IMR-90 (cell line): ENCODE measurements at regions not wholly inside any gene's neighbourhood (a gene's known extent, or its start where the extent isn't known, plus 50 kb on each side); places are given as distances from the start of the nearest gene placed in this dataset.

Source experiments
- ATAC-seq: fragments of 200-7000 bp; cut with Tn5 transposase; 2 replicates; pipeline ENCODE4 v1.9.1; 2020; ENCODE audit warnings: low read depth, mild to moderate bottlenecking, moderate library complexity
- BruUV-seq: library from RNA; stranded (reverse); fragments of 400-500 nt; replicated peaks from 2 replicates; lab custom pipeline; 2021; lab: Mats Ljungman, UMichigan
- CTCF ChIA-PET: fragments of 300-600 bp; formaldehyde crosslinking; extraction: SDS; loops from one replicate; lab custom pipeline; 2021; ENCODE audit warnings: antibody characterized with exemption; lab: Yijun Ruan, JAX
- POLR2A ChIA-PET: fragments of 300-600 bp; sonication (Branson Sonifier 250); formaldehyde crosslinking; loops from one replicate; lab custom pipeline; 2022; ENCODE audit warnings: antibody characterized with exemption; ENCODE audit not compliant: unreplicated experiment; lab: Charles Lee
- DNase-seq: peaks from one replicate; pipeline ENCODE4 v3.0.0; 2013
- H2AFZ ChIP-seq: replicated peaks from 2 replicates; pipeline ENCODE3; 2013; ENCODE audit warnings: low read length, mild to moderate bottlenecking; ENCODE audit not compliant: poor library complexity
- H2AK5ac ChIP-seq: 2 replicates; pipeline ENCODE4 v1.6.1; 2013; ENCODE audit warnings: low read depth, low read length, inconsistent platforms
- H2AK9ac ChIP-seq: replicated peaks from 2 replicates; pipeline ENCODE3; 2013; ENCODE audit warnings: mild to moderate bottlenecking, low read depth, low read length, moderate library complexity; ENCODE audit not compliant: poor library complexity
- H2BK120ac ChIP-seq: 2 replicates; pipeline ENCODE4 v1.6.1; 2013; ENCODE audit warnings: low read depth, low read length, inconsistent platforms
- H2BK15ac ChIP-seq: 3 replicates; pipeline ENCODE4 v1.6.1; 2013; ENCODE audit warnings: low read depth, low read length, inconsistent platforms
- H2BK20ac ChIP-seq: 2 replicates; pipeline ENCODE4 v1.6.1; 2013; ENCODE audit warnings: low read depth, mild to moderate bottlenecking, inconsistent platforms, low read length, moderate library complexity
- H2BK5ac ChIP-seq: 2 replicates; pipeline ENCODE4 v1.6.1; 2013; ENCODE audit warnings: mild to moderate bottlenecking, low read depth, low read length, inconsistent platforms; ENCODE audit not compliant: poor library complexity, severe bottlenecking
- H3K14ac ChIP-seq: replicated peaks from 2 replicates; pipeline ENCODE4 v1.6.1; 2013; ENCODE audit warnings: low read depth, low read length, inconsistent platforms
- H3K18ac ChIP-seq: 2 replicates; pipeline ENCODE4 v1.6.1; 2013; ENCODE audit warnings: low read depth, low read length, control low read depth
- H3K23ac ChIP-seq: 2 replicates; pipeline ENCODE4 v1.6.1; 2013; ENCODE audit warnings: low read depth, low read length, inconsistent platforms
- H3K27ac ChIP-seq: 2 replicates; pipeline ENCODE4 v1.5.1; 2013; ENCODE audit warnings: mild to moderate bottlenecking, control low read depth, low read length; ENCODE audit not compliant: insufficient read depth
- H3K27me3 ChIP-seq: 2 replicates; pipeline ENCODE4 v1.6.1; 2013; ENCODE audit warnings: low read length; ENCODE audit not compliant: control insufficient read depth, insufficient read depth
- H3K36me3 ChIP-seq: 2 replicates; pipeline ENCODE4 v1.6.1; 2013; ENCODE audit warnings: low read length, mixed read lengths; ENCODE audit not compliant: control insufficient read depth, insufficient read depth
- H3K4ac ChIP-seq: 2 replicates; pipeline ENCODE4 v1.6.1; 2013; ENCODE audit warnings: low read depth, low read length, inconsistent platforms
- H3K4me1 ChIP-seq: 2 replicates; pipeline ENCODE4 v1.6.1; 2013; ENCODE audit warnings: low read length, mixed read lengths; ENCODE audit not compliant: control insufficient read depth, insufficient read depth
- H3K4me2 ChIP-seq: 2 replicates; pipeline ENCODE4 v1.6.1; 2013; ENCODE audit warnings: low read depth, mild to moderate bottlenecking, control low read depth, low read length, moderate library complexity
- H3K4me3 ChIP-seq: 2 replicates; pipeline ENCODE4 v1.5.1; 2013; ENCODE audit warnings: low read depth, mild to moderate bottlenecking, control low read depth, low read length, moderate library complexity; ENCODE audit not compliant: insufficient read depth
- H3K56ac ChIP-seq: 2 replicates; pipeline ENCODE4 v1.6.1; 2013; ENCODE audit warnings: low read length, inconsistent platforms; ENCODE audit not compliant: insufficient read depth; ENCODE audit errors: extremely low read depth
- H3K79me1 ChIP-seq, 2 experiments: 2 replicates each; pipeline ENCODE4 v1.6.1; 2013; ENCODE audit warnings: low read length in 2 of 2, inconsistent platforms in 1 of 2, low read depth in 1 of 2
- H3K9ac ChIP-seq: 2 replicates; pipeline ENCODE4 v1.6.1; 2013; ENCODE audit warnings: low read depth, low read length, control low read depth
- H3K9me1 ChIP-seq: 2 replicates; pipeline ENCODE4 v1.6.1; 2013; ENCODE audit warnings: low read length, inconsistent platforms; ENCODE audit not compliant: insufficient read depth
- H3K9me3 ChIP-seq: 2 replicates; pipeline ENCODE4 v1.6.1; 2013; ENCODE audit warnings: low read length; ENCODE audit not compliant: control insufficient read depth, insufficient read depth
- H4K20me1 ChIP-seq: 2 replicates; pipeline ENCODE4 v1.6.1; 2013; ENCODE audit warnings: low read length, inconsistent platforms; ENCODE audit not compliant: insufficient read depth
- H4K5ac ChIP-seq: 2 replicates; pipeline ENCODE4 v1.6.1; 2013; ENCODE audit warnings: mild to moderate bottlenecking, low read depth, low read length, control low read depth
- H4K8ac ChIP-seq, 2 experiments: 2 replicates each; pipeline ENCODE4 v1.6.1; 2013; ENCODE audit warnings: low read depth in 2 of 2, low read length in 2 of 2, control low read depth in 1 of 2, inconsistent platforms in 1 of 2
- H4K91ac ChIP-seq: 2 replicates; pipeline ENCODE4 v1.6.1; 2013; ENCODE audit warnings: low read depth, low read length, inconsistent platforms; ENCODE audit not compliant: insufficient read depth
- BHLHE40 ChIP-seq: fragments of 150-350 bp; IDR thresholded peaks from 2 replicates; pipeline ENCODE4 v1.6.1; 2016; ENCODE audit warnings: mild to moderate bottlenecking, low read depth, low read length
- FOS ChIP-seq: fragments of 150-350 bp; IDR thresholded peaks from 2 replicates; pipeline ENCODE4 v1.6.1; 2016; ENCODE audit warnings: low read depth, low read length
- MAFK ChIP-seq: IDR thresholded peaks from 2 replicates; pipeline ENCODE4 v1.6.1; 2012; ENCODE audit warnings: low read depth, low read length, improper control_type of control experiment
- MAZ ChIP-seq: IDR thresholded peaks from 2 replicates; pipeline ENCODE4 v1.6.1; 2012; ENCODE audit warnings: low read depth, mild to moderate bottlenecking, low read length, improper control_type of control experiment, moderate library complexity, borderline replicate concordance
- MXI1 ChIP-seq: IDR thresholded peaks from 2 replicates; pipeline ENCODE4 v1.6.1; 2012; ENCODE audit warnings: low read depth, mild to moderate bottlenecking, low read length, moderate library complexity, borderline replicate concordance
- POLR2A ChIP-seq: IDR thresholded peaks from 2 replicates; pipeline ENCODE4 v1.6.1; 2012; ENCODE audit warnings: mild to moderate bottlenecking, low read depth, low read length
- WGBS, 2 experiments: methylation state at CpG; one replicate each; pipeline versions ENCODE4 v1.1.5 to v1.1.7; 2013; ENCODE audit warnings: missing lambda C conversion rate in 2 of 2; ENCODE audit not compliant: insufficient read length in 1 of 2; ENCODE audit errors: extremely low coverage in 2 of 2; 5-methylcytosine and 5-hydroxymethylcytosine counted together
- dilution Hi-C: fragments of 300-500 bp; cut with HindIII; formaldehyde crosslinking; loops from one replicate; pipeline ENCODE4 v1.14.3; 2018; ENCODE audit warnings: low sequenced_read_pairs; ENCODE audit not compliant: unreplicated experiment
- in situ Hi-C: fragments of 300-500 bp; cut with MboI; formaldehyde crosslinking; loops from 3 replicates; pipeline ENCODE4 v1.14.3; 2019; ENCODE audit warnings: low sequenced_read_pairs, inconsistent platforms, mixed read lengths
- intact Hi-C: fragments of 100-400 bp; cut with micrococcal nuclease; formaldehyde crosslinking; loops from 2 replicates; pipeline ENCODE4 v1.10.0; 2022

- Histone ChIP-seq H4K8ac (no peak overlapping the region; a peak in 1 of 4 replicates), H3K4ac (no peak overlapping the region), H3K14ac (no peak overlapping the region; the same call in 1 of the 2 replicates), H3K4me2 (no peak overlapping the region), H4K20me1 (no peaks in the 10 kb centered on the region), H3K9me3 (no peaks in the 10 kb centered on the region), H4K5ac (no peak overlapping the region), H3K4me1 (no peaks in the 10 kb centered on the region), H2BK120ac (0 out of 2 replicates have a peak overlapping the region, but pooled peaks have one; percentile 13), H3K36me3 (no peaks in the 10 kb centered on the region), H3K79me1 (peaks cover 4 to 24% of the 10 kb centered on the region in 2 experiments; a peak in 3 of 4 replicates), H2AK5ac (no peak overlapping the region), H3K23ac (no peak overlapping the region), H2BK15ac (no peak overlapping the region), H3K9me1 (no peaks in the 10 kb centered on the region), H3K27ac (no peak overlapping the region), H2BK20ac (no peak overlapping the region), H3K9ac (no peak overlapping the region), H3K4me3 (no peak overlapping the region), H2AFZ (peak overlapping the region; percentile 58), H3K18ac (no peak overlapping the region; the same call in 1 of the 2 replicates), H3K56ac (no peak overlapping the region), H2BK5ac (peak overlapping the region; percentile 20), H3K27me3 (no peaks in the 10 kb centered on the region), H2AK9ac (no peak overlapping the region), H4K91ac (no peak overlapping the region)
- TF ChIP-seq FOS (no peak), BHLHE40 (no peak), MXI1 (no peak), MAFK (no peak), POLR2A (no peak), MAZ (no peak)
- dilution Hi-C loops = no loop called here
- BruUV-seq = no TSS peak
- in situ Hi-C loops = no loop called here
- POLR2A ChIA-PET = no interaction called here
- no peak for ATAC-seq
- WGBS, 2 experiments = 33% methylated on average over 1 of the region's 4 CpGs; no CpG with 5 or more reads in 1 of the 2 experiments
- intact Hi-C loops = no loop called here
- DNase-seq = no peak
- CTCF ChIA-PET = interaction anchor here (0.6 kb wide), 2 partner anchors 10 to 22 kb away, joined by 3 to 6 read pairs; no protein-coding TSS in a partner anchor
Measured at GRCh38 chr10:4748491-4749270, 77.3 kb upstream of the AKR1E2 start.
